ENCODE measurements at regions not wholly inside any gene's neighbourhood (a gene's known extent, or its start where the extent isn't known, plus 50 kb on each side); places are given as distances from the start of the nearest gene placed in this dataset.

DNA sequence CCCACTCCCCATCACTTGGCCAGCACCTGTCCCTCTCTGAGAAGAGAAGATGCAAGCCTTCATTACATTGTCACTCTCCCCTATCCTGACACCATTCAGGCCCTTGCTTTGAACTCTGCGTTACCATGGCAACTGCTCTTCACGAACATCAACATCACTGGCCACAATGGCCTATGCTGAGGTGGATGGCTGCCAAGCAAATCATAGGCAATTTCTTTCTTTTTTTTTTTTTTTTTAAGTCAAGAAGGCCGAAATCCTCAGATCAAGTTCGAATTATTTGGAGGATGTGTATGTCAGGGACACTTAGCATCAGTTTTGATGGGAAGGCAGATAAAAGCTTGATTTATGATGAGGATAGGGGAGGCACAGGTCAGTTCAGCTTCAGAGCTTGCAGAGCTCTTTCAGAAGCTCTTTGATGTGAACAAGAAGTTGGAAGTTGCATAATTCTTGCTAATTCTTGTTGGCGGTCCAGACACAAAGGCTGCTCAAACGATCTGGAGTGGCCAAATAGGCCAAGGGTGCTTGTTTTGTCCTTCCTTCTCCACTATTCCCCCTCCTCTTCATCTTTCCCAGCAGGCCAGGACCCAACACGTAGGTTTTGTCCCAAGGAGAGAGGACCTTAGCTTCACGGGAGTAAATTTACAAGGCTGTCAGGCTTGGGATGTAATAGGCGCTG is 179.9 kb upstream of the NPVF start:
- Histone ChIP-seq H3K9me3 (no peaks in the 10 kb centered on the region), H3K27me3 (no peaks in the 10 kb centered on the region), H3K4me1 (no peaks in the 10 kb centered on the region), H3K4me3 (no peak overlapping the region), H3K36me3 (no peaks in the 10 kb centered on the region), H3K27ac (no peak overlapping the region)
- TF ChIP-seq, protein P1, sequence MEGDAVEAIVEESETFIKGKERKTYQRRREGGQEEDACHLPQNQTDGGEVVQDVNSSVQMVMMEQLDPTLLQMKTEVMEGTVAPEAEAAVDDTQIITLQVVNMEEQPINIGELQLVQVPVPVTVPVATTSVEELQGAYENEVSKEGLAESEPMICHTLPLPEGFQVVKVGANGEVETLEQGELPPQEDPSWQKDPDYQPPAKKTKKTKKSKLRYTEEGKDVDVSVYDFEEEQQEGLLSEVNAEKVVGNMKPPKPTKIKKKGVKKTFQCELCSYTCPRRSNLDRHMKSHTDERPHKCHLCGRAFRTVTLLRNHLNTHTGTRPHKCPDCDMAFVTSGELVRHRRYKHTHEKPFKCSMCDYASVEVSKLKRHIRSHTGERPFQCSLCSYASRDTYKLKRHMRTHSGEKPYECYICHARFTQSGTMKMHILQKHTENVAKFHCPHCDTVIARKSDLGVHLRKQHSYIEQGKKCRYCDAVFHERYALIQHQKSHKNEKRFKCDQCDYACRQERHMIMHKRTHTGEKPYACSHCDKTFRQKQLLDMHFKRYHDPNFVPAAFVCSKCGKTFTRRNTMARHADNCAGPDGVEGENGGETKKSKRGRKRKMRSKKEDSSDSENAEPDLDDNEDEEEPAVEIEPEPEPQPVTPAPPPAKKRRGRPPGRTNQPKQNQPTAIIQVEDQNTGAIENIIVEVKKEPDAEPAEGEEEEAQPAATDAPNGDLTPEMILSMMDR (IDR thresholded peaks at IDR 0.05), result no peak
- intact Hi-C loops (cut with DNase I), result loop anchor here in 1 of 2 donors (10.0 kb wide), 1 partner anchor 157 kb away; no protein-coding TSS in a partner anchor
- no peak for ATAC-seq
- DNase-seq, result no peak

DNA sequence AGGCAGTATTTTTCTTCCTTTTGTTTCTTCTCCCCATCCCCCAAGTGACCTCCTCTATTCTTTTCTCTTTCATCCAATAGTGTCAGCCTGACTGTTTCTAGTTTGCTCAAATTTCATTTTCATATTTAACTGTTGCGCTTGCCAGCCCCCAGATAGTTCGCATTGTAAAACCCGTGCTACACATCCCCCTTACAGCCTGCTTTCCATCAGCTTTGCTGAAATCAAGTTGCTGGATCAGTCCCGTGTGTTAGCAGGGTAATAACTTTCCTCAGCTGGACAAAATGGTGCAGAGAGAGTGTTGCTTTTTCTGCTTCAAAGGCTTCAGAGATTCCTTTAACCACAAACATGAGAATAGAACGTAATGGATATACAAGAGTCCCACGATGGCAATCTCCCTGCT is 180.6 kb upstream of the NPVF start:
- Histone ChIP-seq H3K36me3 (no peaks in the 10 kb centered on the region), H3K27ac (no peak overlapping the region), H3K9me3 (no peaks in the 10 kb centered on the region), H3K4me1 (no peaks in the 10 kb centered on the region), H3K4me3 (no peak overlapping the region), H3K27me3 (no peaks in the 10 kb centered on the region)
- DNase-seq (no peak), ATAC-seq (no peak)
- TF ChIP-seq, protein P1 (IDR thresholded peaks at IDR 0.05), result no peak
- intact Hi-C loops (cut with DNase I), result loop anchor here in 1 of 2 donors (10.0 kb wide), 1 partner anchor 156 kb away; no protein-coding TSS in a partner anchor

DNA sequence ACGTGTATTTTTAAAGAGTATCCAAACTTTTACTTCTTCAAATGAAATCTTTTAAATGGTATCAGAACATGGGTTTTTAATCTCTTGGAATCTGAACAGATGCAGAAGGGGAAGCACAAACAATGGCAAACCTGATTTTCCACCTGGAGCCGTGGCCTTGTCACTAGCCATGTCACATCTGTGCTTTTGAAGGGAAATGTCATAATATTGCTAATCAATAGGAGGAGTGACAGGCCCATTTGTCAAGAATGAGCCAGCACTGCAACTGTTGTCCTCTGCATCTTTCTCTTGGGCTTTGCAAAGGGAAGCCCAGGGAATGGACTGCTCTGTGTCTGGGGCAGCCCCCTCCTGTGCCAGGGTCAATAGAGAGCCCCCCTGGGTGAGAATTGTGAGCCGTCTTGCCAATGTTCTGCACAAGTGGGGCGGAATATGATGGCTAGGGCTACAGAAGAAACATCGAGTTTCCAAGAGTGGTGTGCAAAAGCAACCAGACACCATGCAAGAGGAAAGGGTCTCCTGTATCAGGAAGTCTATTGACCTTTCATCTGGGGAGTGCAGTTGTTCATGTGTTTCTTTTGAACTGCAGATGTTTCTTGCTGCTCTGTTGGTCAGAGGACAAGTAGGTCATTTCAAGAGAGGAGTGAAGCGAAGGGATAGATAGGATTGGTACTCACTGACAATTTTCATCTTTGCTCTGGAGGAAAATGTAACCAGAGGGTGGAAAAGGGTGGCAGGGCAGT is 181.8 kb upstream of the NPVF start:
- intact Hi-C loops (cut with DNase I), result loop anchor here in 1 of 2 donors (10.0 kb wide), 1 partner anchor 155 kb away; no protein-coding TSS in a partner anchor
- ATAC-seq (no peak), DNase-seq (no peak)
- H3K9me3 ChIP-seq, result no peaks in the 10 kb centered on the region
- H3K4me1 ChIP-seq, result no peaks in the 10 kb centered on the region
- TF ChIP-seq, protein P1 (IDR thresholded peaks at IDR 0.05), result no peak
- H3K27me3 ChIP-seq, result no peaks in the 10 kb centered on the region
- H3K4me3 ChIP-seq, result no peak overlapping the region
- no peaks in the 10 kb centered on the region for H3K36me3 ChIP-seq
- H3K27ac ChIP-seq, result no peak overlapping the region

DNA sequence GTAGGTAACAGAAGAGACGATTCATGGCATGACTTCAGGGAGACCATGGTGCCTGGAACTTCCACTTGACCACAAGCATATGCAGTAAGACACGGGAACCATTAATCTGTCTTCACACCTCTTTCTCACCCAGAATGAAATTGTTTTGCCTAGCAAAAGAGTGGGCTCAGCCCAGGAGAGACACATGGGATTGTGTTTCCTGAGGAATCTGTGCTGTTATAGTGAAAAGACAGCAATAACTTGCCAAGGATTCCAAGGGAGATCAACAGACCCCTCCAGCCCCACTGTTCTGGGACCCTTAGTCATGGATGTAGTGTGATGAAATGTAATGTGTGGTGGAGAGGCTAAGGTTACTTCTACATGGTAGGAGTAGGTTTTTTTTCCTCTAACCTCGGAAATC is 192.5 kb upstream of the NPVF start:
- TF ChIP-seq, protein P1 (IDR thresholded peaks at IDR 0.05), result no peak
- peak in 1 of 4 donors; percentile 47 for DNase-seq

DNA sequence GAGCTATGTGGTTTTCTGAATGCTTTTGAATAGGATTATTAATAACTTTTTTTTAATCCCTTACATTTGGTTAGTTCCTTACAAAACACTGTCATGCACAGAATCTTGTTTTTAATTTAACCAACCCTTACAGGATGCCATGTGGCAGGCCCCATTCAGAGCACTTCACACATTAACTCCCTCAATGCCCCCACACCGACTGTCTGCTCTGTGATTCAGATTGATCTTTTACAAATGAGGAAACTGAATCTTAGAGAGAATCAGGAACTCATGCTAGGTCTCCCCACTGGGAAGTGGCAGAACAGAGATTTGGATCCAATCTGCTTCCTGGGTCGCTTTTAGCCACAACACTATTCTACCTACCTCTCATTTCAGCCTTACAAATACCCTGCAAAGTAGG is 195.8 kb upstream of the NPVF start:
- Histone ChIP-seq H3K4me1 (no peaks in the 10 kb centered on the region), H3K27me3 (no peaks in the 10 kb centered on the region), H3K36me3 (no peaks in the 10 kb centered on the region), H3K9me3 (no peaks in the 10 kb centered on the region), H3K27ac (no peak overlapping the region), H3K4me3 (no peak overlapping the region)
- intact Hi-C loops (cut with DNase I), result no loop called here
- ATAC-seq, result no peak
- DNase-seq, result no peak
- TF ChIP-seq, protein P1 (IDR thresholded peaks at IDR 0.05), result no peak

More for the DNA sequence above, 192.5 kb upstream of the NPVF start:
- no peaks in the 10 kb centered on the region for H3K27me3 ChIP-seq
- peak; percentile 12 for ATAC-seq
- no peaks in the 10 kb centered on the region for H3K9me3 ChIP-seq
- H3K36me3 ChIP-seq, result no peaks in the 10 kb centered on the region
- intact Hi-C loops (cut with DNase I), result no loop called here
- H3K4me1 ChIP-seq, result no peaks in the 10 kb centered on the region
- H3K4me3 ChIP-seq, result no peak overlapping the region
- no peak overlapping the region for H3K27ac ChIP-seq

Measured in left lung (tissue), 4 donors.